ENCODE measurements at regions not wholly inside any gene's neighbourhood (a gene's known extent, or its start where the extent isn't known, plus 50 kb on each side); places are given as distances from the start of the nearest gene placed in this dataset.

DNA sequence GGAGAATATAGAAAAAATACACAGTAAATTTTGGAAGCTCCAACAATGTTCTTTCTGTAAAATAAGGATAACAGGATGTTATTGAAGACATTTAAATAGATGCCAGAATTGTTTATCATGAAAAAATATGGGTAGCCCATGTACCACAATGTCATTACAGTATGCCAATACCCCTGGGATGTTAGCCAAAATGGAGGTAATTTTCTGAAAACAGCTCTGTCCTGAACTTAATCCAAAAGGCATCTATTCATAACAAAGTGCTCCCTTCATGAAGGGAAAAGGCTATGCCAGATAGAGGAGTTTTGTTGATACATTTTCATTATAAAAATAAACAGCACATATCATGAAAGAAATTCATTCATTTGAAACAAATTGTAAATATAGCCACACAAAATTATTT lies 1902.6 kb upstream of the AGA start:
- H3K36me3 ChIP-seq (replicated peaks in 1 of 2; ENCODE audit: control insufficient read depth in 2 of 2, insufficient read depth in 2 of 2, low read length in 2 of 2) = no peaks in the 10 kb centered on the region

DNA sequence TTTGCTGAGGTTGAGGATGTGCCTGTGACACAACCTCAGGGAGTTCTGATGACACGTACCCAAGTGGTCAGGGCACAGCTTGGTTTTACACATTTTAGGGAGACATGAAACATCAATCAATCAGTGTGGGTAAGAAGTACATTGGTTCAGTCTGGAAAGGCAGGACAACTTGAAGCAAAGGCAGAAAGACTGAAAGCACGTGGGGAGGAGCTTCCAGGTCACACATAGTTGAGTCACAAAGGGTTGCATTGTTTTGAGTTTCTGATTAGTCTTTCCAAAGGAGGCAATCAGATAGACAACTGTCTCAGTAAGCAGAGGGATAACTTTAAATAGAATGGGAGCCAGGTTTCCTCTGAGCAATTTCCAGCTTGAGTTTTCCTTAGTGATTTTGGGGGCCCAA lies 1910.0 kb upstream of the AGA start:
- H3K23ac ChIP-seq (ENCODE audit: low read depth, low read length, poor library complexity) = no peak overlapping the region
- no peaks in the 10 kb centered on the region for H3K27me3 ChIP-seq (ENCODE audit: control insufficient read depth in 3 of 3, insufficient read depth in 3 of 3, low read depth in 1 of 3, low read length in 3 of 3)
- H2AK5ac ChIP-seq (ENCODE audit: low read depth, low read length) = no peak overlapping the region
- H4K8ac ChIP-seq (ENCODE audit: low read depth, low read length) = no peak overlapping the region
- H4K91ac ChIP-seq (ENCODE audit: low read depth, low read length, poor library complexity) = no peak overlapping the region
- H3K4me1 ChIP-seq (ENCODE audit: control insufficient read depth in 2 of 2, insufficient read depth in 1 of 2, low read depth in 1 of 2, low read length in 2 of 2) = peaks cover 0 to 1% of the 10 kb centered on the region in 2 donors
- no CpG with 5 or more reads among the region's 2 CpGs for WGBS, 2 donors (ENCODE audit: extremely low coverage in 2 of 2, insufficient read length in 2 of 2, insufficient replicate concordance in 1 of 2)
- H3K27ac ChIP-seq (replicated peaks; ENCODE audit: low read length) = no peak overlapping the region
- no peak overlapping the region for H3K14ac ChIP-seq (ENCODE audit: low read length)
- H3K9me3 ChIP-seq (replicated peaks in 1 of 2; ENCODE audit: control insufficient read depth in 2 of 2, insufficient read depth in 1 of 2, low read depth in 1 of 2, low read length in 2 of 2) = no peaks in the 10 kb centered on the region
- H2BK15ac ChIP-seq (ENCODE audit: low read length) = no peak overlapping the region
- H2BK120ac ChIP-seq (ENCODE audit: low read depth, low read length) = no peak overlapping the region
- peak overlapping the region; percentile 72 for H2AFZ ChIP-seq (ENCODE audit: low read length)
- H3K79me1 ChIP-seq (ENCODE audit: low read depth, low read length) = no peaks in the 10 kb centered on the region
- H3K4me3 ChIP-seq (ENCODE audit: low read length in 2 of 2) = no peak overlapping the region
- H2BK5ac ChIP-seq (ENCODE audit: low read length) = no peak overlapping the region
- H2BK12ac ChIP-seq (ENCODE audit: low read length) = no peak overlapping the region
- no peaks in the 10 kb centered on the region for H3K36me3 ChIP-seq (replicated peaks in 1 of 2; ENCODE audit: control insufficient read depth in 2 of 2, insufficient read depth in 2 of 2, low read length in 2 of 2)
- no peak overlapping the region for H3K4me2 ChIP-seq (ENCODE audit: insufficient read depth, low read length, poor library complexity, severe bottlenecking)
- peak; percentile 9 for DNase-seq (ENCODE audit: low spot score)
- H3K9ac ChIP-seq (ENCODE audit: low read depth, low read length, poor library complexity) = no peak overlapping the region
- H3K18ac ChIP-seq (ENCODE audit: low read length) = no peak overlapping the region
- H3K4ac ChIP-seq (ENCODE audit: low read length) = no peak overlapping the region

More for the DNA sequence above, 1902.6 kb upstream of the AGA start:
- no peak overlapping the region for H3K9ac ChIP-seq (ENCODE audit: low read depth, low read length, poor library complexity)
- H2BK120ac ChIP-seq (ENCODE audit: low read depth, low read length) = no peak overlapping the region
- H2BK5ac ChIP-seq (ENCODE audit: low read length) = no peak overlapping the region
- no peak for DNase-seq (ENCODE audit: low spot score)
- no peak overlapping the region for H2AK5ac ChIP-seq (ENCODE audit: low read depth, low read length)
- no peak overlapping the region for H2BK12ac ChIP-seq (ENCODE audit: low read length)
- no peak overlapping the region for H3K4me3 ChIP-seq (ENCODE audit: low read length in 2 of 2)
- H3K14ac ChIP-seq (ENCODE audit: low read length) = no peak overlapping the region
- H3K27me3 ChIP-seq (ENCODE audit: control insufficient read depth in 3 of 3, insufficient read depth in 3 of 3, low read depth in 1 of 3, low read length in 3 of 3) = no peaks in the 10 kb centered on the region
- no peaks in the 10 kb centered on the region for H3K9me3 ChIP-seq (replicated peaks in 1 of 2; ENCODE audit: control insufficient read depth in 2 of 2, insufficient read depth in 1 of 2, low read depth in 1 of 2, low read length in 2 of 2)
- no peak overlapping the region for H3K18ac ChIP-seq (ENCODE audit: low read length)
- no peak overlapping the region for H3K27ac ChIP-seq (replicated peaks; ENCODE audit: low read length)
- no peak overlapping the region for H3K4ac ChIP-seq (ENCODE audit: low read length)
- no peak overlapping the region for H4K91ac ChIP-seq (ENCODE audit: low read depth, low read length, poor library complexity)
- no peak overlapping the region for H3K4me2 ChIP-seq (ENCODE audit: insufficient read depth, low read length, poor library complexity, severe bottlenecking)
- no peak overlapping the region for H3K23ac ChIP-seq (ENCODE audit: low read depth, low read length, poor library complexity)
- no peak overlapping the region for H2AFZ ChIP-seq (ENCODE audit: low read length)
- H4K8ac ChIP-seq (ENCODE audit: low read depth, low read length) = no peak overlapping the region
- no peaks in the 10 kb centered on the region for H3K4me1 ChIP-seq (ENCODE audit: control insufficient read depth in 2 of 2, insufficient read depth in 1 of 2, low read depth in 1 of 2, low read length in 2 of 2)
- H3K79me1 ChIP-seq (ENCODE audit: low read depth, low read length) = no peaks in the 10 kb centered on the region
- H2BK15ac ChIP-seq (ENCODE audit: low read length) = no peak overlapping the region

GRCh38 chr4:179353786-179354185 lies 1911.5 kb upstream of the AGA start:
- H2BK15ac ChIP-seq (ENCODE audit: low read length) = no peak overlapping the region
- WGBS, 2 donors (ENCODE audit: extremely low coverage in 2 of 2, insufficient read length in 2 of 2, insufficient replicate concordance in 1 of 2) = no CpG with 5 or more reads among the region's 3 CpGs

DNA sequence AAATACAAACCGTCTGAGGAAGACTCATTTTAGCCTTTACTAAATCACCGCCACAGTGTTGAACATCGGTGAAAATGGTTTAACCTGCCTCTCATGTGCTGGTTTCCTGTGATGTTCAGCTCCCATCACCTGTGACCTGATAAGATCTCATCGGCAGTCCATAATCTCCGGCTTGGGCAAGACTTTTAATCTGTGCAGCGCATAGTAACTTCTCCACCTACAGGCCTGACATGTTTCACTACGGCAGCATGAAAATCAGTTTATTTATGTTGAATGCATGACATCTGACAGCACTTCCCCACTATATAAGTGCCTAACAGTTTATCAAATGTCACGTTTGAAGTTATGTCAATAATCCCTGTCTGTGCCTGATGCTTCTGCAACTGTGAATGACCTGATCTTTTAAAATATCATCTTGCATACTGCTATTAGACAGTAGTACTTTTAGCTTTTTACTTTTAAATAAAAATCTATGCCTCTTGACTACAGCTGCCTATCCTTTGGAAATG lies 1919.8 kb upstream of the AGA start:
- no peak overlapping the region for H2AFZ ChIP-seq (ENCODE audit: low read length)
- no peaks in the 10 kb centered on the region for H3K9me3 ChIP-seq (replicated peaks in 1 of 2; ENCODE audit: control insufficient read depth in 2 of 2, insufficient read depth in 1 of 2, low read depth in 1 of 2, low read length in 2 of 2)
- no peak overlapping the region for H3K27ac ChIP-seq (replicated peaks; ENCODE audit: low read length)
- DNase-seq (ENCODE audit: low spot score) = no peak
- H3K14ac ChIP-seq (ENCODE audit: low read length) = no peak overlapping the region
- H3K4me3 ChIP-seq (ENCODE audit: low read length in 2 of 2) = no peak overlapping the region
- H3K36me3 ChIP-seq (replicated peaks in 1 of 2; ENCODE audit: control insufficient read depth in 2 of 2, insufficient read depth in 2 of 2, low read length in 2 of 2) = no peaks in the 10 kb centered on the region
- H3K23ac ChIP-seq (ENCODE audit: low read depth, low read length, poor library complexity) = no peak overlapping the region
- H2BK5ac ChIP-seq (ENCODE audit: low read length) = no peak overlapping the region
- H3K9ac ChIP-seq (ENCODE audit: low read depth, low read length, poor library complexity) = no peak overlapping the region
- H3K4me1 ChIP-seq (ENCODE audit: control insufficient read depth in 2 of 2, insufficient read depth in 1 of 2, low read depth in 1 of 2, low read length in 2 of 2) = no peaks in the 10 kb centered on the region
- H3K79me1 ChIP-seq (ENCODE audit: low read depth, low read length) = no peaks in the 10 kb centered on the region
- H3K4ac ChIP-seq (ENCODE audit: low read length) = no peak overlapping the region
- no peak overlapping the region for H4K8ac ChIP-seq (ENCODE audit: low read depth, low read length)
- H3K27me3 ChIP-seq (ENCODE audit: control insufficient read depth in 3 of 3, insufficient read depth in 3 of 3, low read depth in 1 of 3, low read length in 3 of 3) = no peaks in the 10 kb centered on the region
- no peak overlapping the region for H3K4me2 ChIP-seq (ENCODE audit: insufficient read depth, low read length, poor library complexity, severe bottlenecking)
- H2BK15ac ChIP-seq (ENCODE audit: low read length) = no peak overlapping the region
- peak overlapping the region; percentile 22 for H2BK12ac ChIP-seq (ENCODE audit: low read length)
- H4K91ac ChIP-seq (ENCODE audit: low read depth, low read length, poor library complexity) = no peak overlapping the region
- no peak overlapping the region for H2BK120ac ChIP-seq (ENCODE audit: low read depth, low read length)
- no CpG with 5 or more reads among the region's 8 CpGs for WGBS, 2 donors (ENCODE audit: extremely low coverage in 2 of 2, insufficient read length in 2 of 2, insufficient replicate concordance in 1 of 2)
- no peak overlapping the region for H2AK5ac ChIP-seq (ENCODE audit: low read depth, low read length)
- H3K18ac ChIP-seq (ENCODE audit: low read length) = no peak overlapping the region

More at GRCh38 chr4:179353786-179354185, 1911.5 kb upstream of the AGA start:
- Histone ChIP-seq H2AFZ (ENCODE audit: low read length) (no peak overlapping the region), H3K36me3 (replicated peaks in 1 of 2; ENCODE audit: control insufficient read depth in 2 of 2, insufficient read depth in 2 of 2, low read length in 2 of 2) (no peaks in the 10 kb centered on the region), H3K4me3 (ENCODE audit: low read length in 2 of 2) (no peak overlapping the region), H4K8ac (ENCODE audit: low read depth, low read length) (no peak overlapping the region), H4K91ac (ENCODE audit: low read depth, low read length, poor library complexity) (no peak overlapping the region), H3K79me1 (ENCODE audit: low read depth, low read length) (no peaks in the 10 kb centered on the region), H3K4me1 (ENCODE audit: control insufficient read depth in 2 of 2, insufficient read depth in 1 of 2, low read depth in 1 of 2, low read length in 2 of 2) (peaks cover 0 to 1% of the 10 kb centered on the region in 2 donors), H3K9me3 (replicated peaks in 1 of 2; ENCODE audit: control insufficient read depth in 2 of 2, insufficient read depth in 1 of 2, low read depth in 1 of 2, low read length in 2 of 2) (no peaks in the 10 kb centered on the region), H3K9ac (ENCODE audit: low read depth, low read length, poor library complexity) (no peak overlapping the region), H3K4ac (ENCODE audit: low read length) (no peak overlapping the region), H2BK5ac (ENCODE audit: low read length) (no peak overlapping the region), H3K23ac (ENCODE audit: low read depth, low read length, poor library complexity) (no peak overlapping the region), H3K18ac (ENCODE audit: low read length) (no peak overlapping the region), H3K14ac (ENCODE audit: low read length) (no peak overlapping the region), H3K27me3 (ENCODE audit: control insufficient read depth in 3 of 3, insufficient read depth in 3 of 3, low read depth in 1 of 3, low read length in 3 of 3) (no peaks in the 10 kb centered on the region), H3K27ac (replicated peaks; ENCODE audit: low read length) (no peak overlapping the region), H2BK120ac (ENCODE audit: low read depth, low read length) (no peak overlapping the region), H3K4me2 (ENCODE audit: insufficient read depth, low read length, poor library complexity, severe bottlenecking) (no peak overlapping the region), H2AK5ac (ENCODE audit: low read depth, low read length) (no peak overlapping the region), H2BK12ac (ENCODE audit: low read length) (no peak overlapping the region)
- DNase-seq (ENCODE audit: low spot score) = no peak

Measured in neuronal stem cell (in vitro differentiated cells).